ENCODE measurements at regions not wholly inside any gene's neighbourhood (a gene's known extent, or its start where the extent isn't known, plus 50 kb on each side); places are given as distances from the start of the nearest gene placed in this dataset.

DNA sequence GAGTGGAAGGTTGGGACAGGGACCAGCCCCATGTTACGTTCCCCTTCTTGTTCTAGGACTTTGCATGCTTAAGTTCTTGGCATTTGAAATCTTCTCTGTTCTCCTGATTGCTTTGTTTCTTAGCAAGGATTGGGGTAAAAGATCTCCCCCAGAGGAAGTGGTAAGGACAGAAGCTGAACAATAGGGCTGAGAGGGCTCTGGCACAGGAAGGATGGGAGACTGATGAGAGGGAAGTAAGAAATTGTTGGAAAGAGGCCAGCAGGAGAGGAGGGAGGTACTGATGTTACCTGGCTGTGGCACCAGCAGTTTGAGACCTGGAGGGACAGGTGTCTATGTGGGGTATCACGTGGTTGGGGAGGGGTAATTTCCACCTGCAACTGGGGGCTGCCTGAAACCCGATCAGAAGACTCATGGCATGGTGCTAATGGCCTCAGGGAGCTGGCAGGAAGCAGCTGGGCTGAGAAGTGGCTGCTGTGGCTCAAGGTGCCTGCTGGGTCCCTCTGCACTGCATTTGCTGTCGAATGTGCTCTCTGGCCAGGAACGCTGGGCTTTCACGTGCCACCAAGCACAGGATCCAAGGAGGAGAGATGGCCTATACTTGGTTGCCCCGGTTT lies 108.4 kb downstream of the LSM3 start:
- Histone ChIP-seq H3K23ac (ENCODE audit: low read depth, low read length) (no peak overlapping the region), H3K4me3 (ENCODE audit: insufficient read depth, low read depth, low read length) (no peak overlapping the region), H3K9me3 (ENCODE audit: control insufficient read depth, insufficient read depth, low read length) (no peaks in the 10 kb centered on the region), H4K20me1 (ENCODE audit: insufficient read depth, low read length) (no peaks in the 10 kb centered on the region), H2BK20ac (ENCODE audit: low read depth, low read length) (no peak overlapping the region), H3K36me3 (ENCODE audit: control insufficient read depth, insufficient read depth, low read length) (no peaks in the 10 kb centered on the region), H4K8ac (ENCODE audit: low read depth in 2 of 2, low read length in 2 of 2) (no peak overlapping the region), H3K9me1 (ENCODE audit: insufficient read depth, low read length) (peaks cover 8% of the 10 kb centered on the region; the same call in 1 of the 2 replicates), H4K5ac (ENCODE audit: low read depth, low read length) (no peak overlapping the region), H3K79me1 (ENCODE audit: low read depth in 1 of 2, low read length in 2 of 2) (no peaks in the 10 kb centered on the region), H2BK15ac (ENCODE audit: low read depth, low read length) (no peak overlapping the region), H2AFZ (replicated peaks; ENCODE audit: low read length, poor library complexity) (no peak overlapping the region), H3K9ac (ENCODE audit: low read depth, low read length) (no peak overlapping the region), H3K14ac (replicated peaks; ENCODE audit: low read depth, low read length) (no peak overlapping the region), H2AK9ac (replicated peaks; ENCODE audit: low read depth, low read length, poor library complexity) (no peak overlapping the region), H2BK5ac (ENCODE audit: low read depth, low read length, poor library complexity, severe bottlenecking) (no peak overlapping the region), H3K27me3 (ENCODE audit: control insufficient read depth, insufficient read depth, low read length) (peaks cover 9% of the 10 kb centered on the region), H3K4me1 (ENCODE audit: control insufficient read depth, insufficient read depth, low read length) (peaks cover 8% of the 10 kb centered on the region; the same call in 1 of the 2 replicates), H3K4me2 (ENCODE audit: low read depth, low read length) (no peak overlapping the region), H3K4ac (ENCODE audit: low read depth, low read length) (no peak overlapping the region), H4K91ac (ENCODE audit: insufficient read depth, low read depth, low read length) (no peak overlapping the region), H3K18ac (ENCODE audit: low read depth, low read length) (no peak overlapping the region), H2BK120ac (ENCODE audit: low read depth, low read length) (no peak overlapping the region), H3K27ac (ENCODE audit: insufficient read depth, low read length) (no peak overlapping the region), H3K56ac (ENCODE audit: extremely low read depth, insufficient read depth, low read length) (no peak overlapping the region), H2AK5ac (ENCODE audit: low read depth, low read length) (no peak overlapping the region)
- intact Hi-C loops (cut with micrococcal nuclease): no loop called here
- DNase-seq: no peak
- in situ Hi-C loops (cut with MboI; ENCODE audit: low sequenced_read_pairs): no loop called here
- ATAC-seq (ENCODE audit: low read depth): no peak
- BruUV-seq (replicated peaks): no TSS peak
- 60% methylated on average over 2 of the region's 7 CpGs; no CpG with 5 or more reads in 1 of the 2 experiments for WGBS, 2 experiments (ENCODE audit: extremely low coverage in 2 of 2, insufficient read length in 1 of 2)
- ChIA-PET CTCF (no interaction called here), POLR2A (ENCODE audit: unreplicated experiment) (no interaction called here)
- dilution Hi-C loops (cut with HindIII; ENCODE audit: low sequenced_read_pairs, unreplicated experiment): no loop called here
- no peak for TF ChIP-seq RAD21 (IDR thresholded peaks at IDR 0.05; ENCODE audit: low read length)
